ENCODE measurements at regions not wholly inside any gene's neighbourhood (a gene's known extent, or its start where the extent isn't known, plus 50 kb on each side); places are given as distances from the start of the nearest gene placed in this dataset.

DNA sequence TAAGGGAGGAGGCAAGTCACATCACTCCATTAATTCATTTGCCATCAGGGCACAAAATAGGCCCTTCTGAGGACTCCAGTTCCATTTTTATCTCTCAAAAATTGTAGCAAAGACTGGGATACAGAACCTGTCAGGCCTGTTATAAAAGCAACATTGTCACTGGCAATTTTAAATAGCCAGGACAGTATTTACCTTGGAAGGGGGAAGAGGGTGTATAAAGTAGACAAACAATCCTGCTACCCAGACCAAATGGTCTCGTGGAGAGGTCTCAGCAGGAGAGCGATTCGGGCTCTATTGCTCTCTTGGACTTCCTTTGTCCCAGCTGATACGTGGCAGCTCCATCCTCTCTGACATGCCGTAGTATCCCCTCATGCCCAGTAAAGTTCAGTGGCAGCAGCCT is 740.3 kb upstream of the HS6ST1 start:
- no peak for TF ChIP-seq CTCF (IDR thresholded peaks at IDR 0.05)
- no peak for TF ChIP-seq POLR2A (IDR thresholded peaks at IDR 0.05)

Measured in testis (tissue), 2 donors.